K562 (cell line): ENCODE measurements at regions not wholly inside any gene's neighbourhood (a gene's known extent, or its start where the extent isn't known, plus 50 kb on each side); places are given as distances from the start of the nearest gene placed in this dataset.

Experiments used
- ATAC-seq: fragments of 200-7000 bp; cut with Tn5 transposase; 3 replicates; pipeline ENCODE4 v1.9.1; 2020; ENCODE audit warnings: moderate library complexity
- BruUV-seq: library from RNA; stranded (reverse); fragments of 400-500 nt; replicated peaks from 2 replicates; lab custom pipeline; 2021; lab: Mats Ljungman, UMichigan
- CTCF ChIA-PET: fragments of 300-600 bp; formaldehyde crosslinking; extraction: SDS; loops from one replicate; lab custom pipeline; 2021; ENCODE audit warnings: low intra/inter-chr PET ratio; lab: Yijun Ruan, JAX
- POLR2A ChIA-PET: fragments of 300-600, 350-650 bp; sonication (Branson Sonifier 250); formaldehyde crosslinking; extraction: SDS; loops from one replicate; lab custom pipeline; 2021; ENCODE audit warnings: antibody characterized with exemption, inconsistent platforms; lab: Yijun Ruan, JAX
- DNase-seq, 4 experiments: peaks; one replicate each; pipeline versions ENCODE4 v3.0.0 to v3.0.0-alpha.2; 2011 to 2018; ENCODE audit warnings: low spot score in 3 of 4, mixed read lengths in 3 of 4; ENCODE audit errors: extremely low read depth in 1 of 4
- FAIRE-seq: peaks from 2 replicates; lab custom pipeline; 2011; peaks lifted over from hg19 to GRCh38; lab: Jason Lieb, UNC
- H2AFZ ChIP-seq: 2 replicates; pipeline ENCODE4 v1.6.0; 2011; ENCODE audit warnings: low read depth, low read length, control low read depth, inconsistent platforms
- H3K27ac ChIP-seq: fragments of 200-600 bp; 3 replicates; pipeline ENCODE4 v1.8.0; 2011; ENCODE audit warnings: low read depth, mild to moderate bottlenecking, control low read depth, inconsistent platforms, low read length, moderate library complexity, mixed read lengths; ENCODE audit errors: extremely low read depth
- H3K27me3 ChIP-seq, 2 experiments: fragments of 300-600 bp in 1 of 2; 2 replicates in 1 of 2; 3 replicates in 1 of 2; pipeline versions ENCODE4 v1.6.0 to v1.8.0; 2011; ENCODE audit warnings: inconsistent platforms in 2 of 2, low read length in 2 of 2, mild to moderate bottlenecking in 1 of 2, mixed read lengths in 1 of 2, moderate library complexity in 1 of 2; ENCODE audit not compliant: control insufficient read depth in 2 of 2, insufficient read depth in 2 of 2
- H3K36me3 ChIP-seq: fragments of 300-600 bp; 3 replicates; pipeline ENCODE4 v1.8.0; 2011; ENCODE audit warnings: mild to moderate bottlenecking, low read length, inconsistent platforms; ENCODE audit not compliant: control insufficient read depth, insufficient read depth
- H3K4me1 ChIP-seq, 2 experiments: fragments of 200-600 bp in 1 of 2; replicated peaks in 1 of 2; 2 replicates in 1 of 2; 3 replicates in 1 of 2; pipeline versions ENCODE4 v1.5.1 to v1.8.0; 2011; ENCODE audit warnings: inconsistent platforms in 2 of 2, low read length in 2 of 2, mild to moderate bottlenecking in 1 of 2, mixed read lengths in 1 of 2, moderate library complexity in 1 of 2; ENCODE audit not compliant: control insufficient read depth in 2 of 2, insufficient read depth in 2 of 2
- H3K4me2 ChIP-seq: 2 replicates; pipeline ENCODE4 v1.6.1; 2011; ENCODE audit warnings: low read length, control low read depth, inconsistent platforms, mixed read lengths; ENCODE audit not compliant: insufficient read depth
- H3K4me3 ChIP-seq: fragments of 200-600 bp; sonication (generic), shearing (Covaris generic); 2 replicates; pipeline ENCODE4 v1.5.1; 2016; ENCODE audit warnings: control low read depth, inconsistent platforms
- H3K79me2 ChIP-seq: fragments of 200-600 bp; 3 replicates; pipeline ENCODE4 v1.8.0; 2011; ENCODE audit warnings: low read length, inconsistent platforms; ENCODE audit not compliant: control insufficient read depth, insufficient read depth
- H3K9ac ChIP-seq, 2 experiments: 2 replicates each; pipeline versions ENCODE4 v1.6.0 to v1.6.1; 2011; ENCODE audit warnings: low read depth in 2 of 2, low read length in 2 of 2, control low read depth in 1 of 2, inconsistent platforms in 1 of 2, mild to moderate bottlenecking in 1 of 2, mixed read lengths in 1 of 2; ENCODE audit not compliant: insufficient read depth in 1 of 2
- H3K9me1 ChIP-seq: one replicate; pipeline ENCODE4 v1.6.0; 2011; ENCODE audit warnings: inconsistent platforms, mild to moderate bottlenecking, low read length, moderate library complexity; ENCODE audit not compliant: control insufficient read depth, insufficient read depth
- H3K9me3 ChIP-seq: replicated peaks from 2 replicates; pipeline ENCODE4 v1.5.1; 2011; ENCODE audit warnings: low read depth, low read length, inconsistent platforms; ENCODE audit not compliant: control insufficient read depth, insufficient read depth
- H4K20me1 ChIP-seq: replicated peaks from 2 replicates; pipeline ENCODE4 v1.6.1; 2011; ENCODE audit warnings: low read length, inconsistent platforms, mixed read lengths; ENCODE audit not compliant: control insufficient read depth, insufficient read depth
- ATF1 ChIP-seq, 2 experiments: fragments of 450-650 bp in 1 of 2; IDR thresholded peaks; 2 replicates each; pipeline ENCODE4 v1.6.1; 2016; ENCODE audit warnings: missing compliant biosample characterization in 1 of 2, missing genetic modification characterization in 1 of 2
- DEAF1 ChIP-seq: fragments of 450-650 bp; formaldehyde crosslinking; IDR thresholded peaks from 2 replicates; pipeline ENCODE4 v1.4.0; 2020; ENCODE audit warnings: mild to moderate bottlenecking, moderate library complexity
- HLTF ChIP-seq: fragments of 450-650 bp; IDR thresholded peaks from 2 replicates; pipeline ENCODE4 v1.6.1; 2016
- LCOR ChIP-seq: sonication (generic); formaldehyde crosslinking; IDR thresholded peaks from 2 replicates; pipeline ENCODE4 v1.8.0; 2022; ENCODE audit warnings: mild to moderate bottlenecking, missing genetic modification reagents
- MECOM ChIP-seq: fragments of 250-450 bp; sonication (Bioruptor Pico); IDR thresholded peaks from 2 replicates; pipeline ENCODE4 v1.8.0; 2022; ENCODE audit warnings: inconsistent platforms
- NR2F6 ChIP-seq: fragments of 450-650 bp; formaldehyde crosslinking; IDR thresholded peaks from 2 replicates; pipeline ENCODE4 v1.4.0; 2020; ENCODE audit warnings: mild to moderate bottlenecking
- PHF20 ChIP-seq: fragments of 450-650 bp; IDR thresholded peaks from 2 replicates; pipeline ENCODE4 v1.6.1; 2018; ENCODE audit not compliant: partially characterized antibody
- POLR2G ChIP-seq: fragments of 200-400 bp; formaldehyde crosslinking; IDR thresholded peaks from 2 replicates; pipeline ENCODE4 v1.6.1; 2017; ENCODE audit warnings: low read depth, mild to moderate bottlenecking, antibody characterized with exemption, low read length, moderate library complexity
- PTRF ChIP-seq: fragments of 450-650 bp; IDR thresholded peaks from 2 replicates; pipeline ENCODE4 v1.6.1; 2016; ENCODE audit warnings: mild to moderate bottlenecking, missing genetic modification characterization, missing compliant biosample characterization
- RFX5 ChIP-seq: IDR thresholded peaks from 2 replicates; pipeline ENCODE4 v1.6.1; 2011; ENCODE audit warnings: low read depth, mild to moderate bottlenecking, improper control_type of control experiment, low read length
- RHOXF2B ChIP-seq: fragments of 250-450 bp; sonication (Bioruptor Pico); conservative IDR thresholded peaks from 2 replicates; pipeline ENCODE4 v1.5.1; 2021
- TEAD4 ChIP-seq, 2 experiments: sonication (generic) in 1 of 2; formaldehyde crosslinking in 1 of 2; IDR thresholded peaks; 2 replicates each; pipeline versions ENCODE4 v1.6.1 to v1.8.0; 2012 to 2022; ENCODE audit warnings: borderline replicate concordance in 1 of 2, inconsistent platforms in 1 of 2, low read length in 1 of 2, mild to moderate bottlenecking in 1 of 2, missing genetic modification reagents in 1 of 2
- XRCC4 ChIP-seq: IDR thresholded peaks from one replicate; pipeline ENCODE4 v1.6.1; 2011; ENCODE audit not compliant: insufficient read depth, insufficient read length; ENCODE audit errors: extremely low read depth
- ZKSCAN1 ChIP-seq: fragments of 150-350 bp; IDR thresholded peaks from 2 replicates; pipeline ENCODE4 v1.6.1; 2016; ENCODE audit warnings: low read depth, low read length
- ZNF146 ChIP-seq: IDR thresholded peaks from one replicate; pipeline ENCODE4 v1.6.1; 2018; ENCODE audit warnings: missing compliant biosample characterization; ENCODE audit not compliant: unreplicated experiment
- ZNF512 ChIP-seq: IDR thresholded peaks from 2 replicates; pipeline ENCODE4 v1.6.1; 2016; ENCODE audit warnings: missing genetic modification characterization, missing compliant biosample characterization
- ZNF766 ChIP-seq: fragments of 200-800 bp; sonication (Bioruptor generic); conservative IDR thresholded peaks from 2 replicates; pipeline ENCODE4 v1.6.1; 2016; ENCODE audit warnings: missing genetic modification characterization, missing compliant biosample characterization
- WGBS: fragments of 100-300 bp; shearing (Covaris generic); methylation state at CpG from one replicate; pipeline ENCODE4 v1.1.6; 2016; ENCODE audit warnings: low coverage, mixed read lengths; ENCODE audit not compliant: insufficient coverage; ENCODE audit errors: missing lambda C conversion rate; 5-methylcytosine and 5-hydroxymethylcytosine counted together
- in situ Hi-C: fragments of 300-500 bp; cut with MboI; formaldehyde crosslinking; loops from 4 replicates; pipeline ENCODE4 v1.15.0; 2018; ENCODE audit warnings: inconsistent platforms, mixed read lengths
- intact Hi-C: fragments of 100-400 bp; cut with micrococcal nuclease; formaldehyde crosslinking; loops from 2 replicates; pipeline ENCODE4 v1.14.2; 2022
- TF ChIP-seq, protein P1 (sequence below): fragments of 450-650 bp; formaldehyde crosslinking; IDR thresholded peaks from 2 replicates; pipeline ENCODE4 v1.4.0; 2020; ENCODE audit warnings: mild to moderate bottlenecking, mixed read lengths

DNA sequence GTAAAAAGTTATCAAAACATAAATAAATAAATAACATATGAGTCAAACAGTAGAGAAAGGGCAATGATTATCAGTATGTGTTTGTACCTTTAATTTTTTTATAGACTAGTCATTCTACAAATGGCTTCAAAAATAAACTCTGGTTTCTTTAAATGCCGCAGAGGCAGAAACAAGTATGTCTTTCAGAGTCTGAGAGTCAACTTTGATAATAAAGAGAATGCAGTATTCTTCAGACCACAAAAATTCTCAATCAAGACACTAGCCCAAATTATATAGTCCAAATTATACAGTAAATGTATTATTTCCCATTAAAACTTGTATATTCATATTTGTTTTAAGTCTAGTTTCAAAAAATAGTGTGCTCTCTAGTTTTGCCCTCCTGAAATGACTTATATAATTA is 1142.3 kb downstream of the NXPH1 start (continued):
- TF ChIP-seq, protein P1, sequence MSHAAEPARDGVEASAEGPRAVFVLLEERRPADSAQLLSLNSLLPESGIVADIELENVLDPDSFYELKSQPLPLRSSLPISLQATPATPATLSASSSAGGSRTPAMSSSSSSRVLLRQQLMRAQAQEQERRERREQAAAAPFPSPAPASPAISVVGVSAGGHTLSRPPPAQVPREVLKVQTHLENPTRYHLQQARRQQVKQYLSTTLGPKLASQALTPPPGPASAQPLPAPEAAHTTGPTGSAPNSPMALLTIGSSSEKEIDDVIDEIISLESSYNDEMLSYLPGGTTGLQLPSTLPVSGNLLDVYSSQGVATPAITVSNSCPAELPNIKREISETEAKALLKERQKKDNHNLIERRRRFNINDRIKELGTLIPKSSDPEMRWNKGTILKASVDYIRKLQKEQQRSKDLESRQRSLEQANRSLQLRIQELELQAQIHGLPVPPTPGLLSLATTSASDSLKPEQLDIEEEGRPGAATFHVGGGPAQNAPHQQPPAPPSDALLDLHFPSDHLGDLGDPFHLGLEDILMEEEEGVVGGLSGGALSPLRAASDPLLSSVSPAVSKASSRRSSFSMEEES (CRISPR knock-in tag), result no peak
- no peak for TF ChIP-seq LCOR (CRISPR knock-in tag)
- no peak for TF ChIP-seq PHF20
- no peak for TF ChIP-seq ATF1 (CRISPR knock-in tag; IDR thresholded peaks at IDR 0.05)
- no peak for TF ChIP-seq ATF1 (tag; IDR thresholded peaks at IDR 0.05)

DNA sequence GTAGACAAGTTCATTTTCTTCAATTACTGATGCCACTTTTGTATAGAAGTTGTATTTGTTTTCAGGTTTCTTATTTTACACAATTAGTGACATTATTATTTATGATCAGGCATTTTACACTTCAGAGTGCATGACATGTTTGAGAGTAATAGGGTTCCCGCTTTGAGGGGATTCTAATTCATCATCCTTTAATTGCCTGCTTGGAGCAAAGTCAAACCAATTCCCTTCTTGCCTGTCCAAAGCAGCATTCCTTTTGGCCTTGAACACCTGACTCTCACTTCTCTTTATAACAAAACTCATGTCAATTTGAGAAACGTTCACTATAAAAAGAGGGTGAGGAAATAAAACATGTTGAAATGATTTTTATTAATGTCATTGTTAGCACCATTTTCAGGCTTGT is 1149.4 kb downstream of the NXPH1 start:
- POLR2A ChIA-PET, result no interaction called here
- Histone ChIP-seq H3K9me1 (no peaks in the 10 kb centered on the region), H3K9me3 (no peaks in the 10 kb centered on the region; the same call in 1 of the 2 replicates), H3K4me3 (no peak overlapping the region), H3K79me2 (no peaks in the 10 kb centered on the region), H2AFZ (no peak overlapping the region), H3K4me1 (no peaks in the 10 kb centered on the region), H3K36me3 (no peaks in the 10 kb centered on the region), H3K27me3 (no peaks in the 10 kb centered on the region), H4K20me1 (no peaks in the 10 kb centered on the region), H3K9ac (no peak overlapping the region), H3K4me2 (no peak overlapping the region), H3K27ac (no peak overlapping the region)
- no TSS peak for BruUV-seq
- ATAC-seq (no peak), DNase-seq (no peak), FAIRE-seq (no peak)
- intact Hi-C loops (no loop called here), in situ Hi-C loops (no loop called here)
- TF ChIP-seq HLTF, result no peak
- TF ChIP-seq RFX5, result no peak
- no peak for TF ChIP-seq ZNF146 (CRISPR knock-in tag)
- no peak for TF ChIP-seq NR2F6 (CRISPR knock-in tag)
- TF ChIP-seq POLR2G, result no peak
- no peak for TF ChIP-seq XRCC4
- no peak for TF ChIP-seq ZNF766
- TF ChIP-seq RHOXF2B (CRISPR knock-in tag), result no peak
- TF ChIP-seq ZNF512 (tag), result no peak
- no peak for TF ChIP-seq TEAD4 (IDR thresholded peaks at IDR 0.05; ENCODE audit: low read length)
- TF ChIP-seq TEAD4 (CRISPR knock-in tag; IDR thresholded peaks at IDR 0.05; ENCODE audit: borderline replicate concordance), result no peak
- TF ChIP-seq MECOM, result no peak
- TF ChIP-seq ZKSCAN1, result no peak
- no peak for TF ChIP-seq PTRF (tag)
- no peak for TF ChIP-seq DEAF1
- WGBS, result 7% methylated on average over 2 of the region's 2 CpGs
- CTCF ChIA-PET, result no interaction called here
